Osteoblast (primary cell): ENCODE measurements at regions not wholly inside any gene's neighbourhood (a gene's known extent, or its start where the extent isn't known, plus 50 kb on each side); places are given as distances from the start of the nearest gene placed in this dataset.
"Not testable (repeated sequence)": the region's sequence is repeated elsewhere in the genome, so short reads cannot be mapped to it uniquely, and the experiment has no call there.

ENCODE experiments used
- DNase-seq: peaks from one replicate; pipeline ENCODE4 v3.0.0; 2011; ENCODE audit warnings: low spot score, mixed read lengths; ENCODE audit not compliant: insufficient read length; ENCODE audit errors: missing footprints
- H2AFZ ChIP-seq: 2 replicates; pipeline ENCODE4 v1.6.0; 2011; ENCODE audit warnings: mild to moderate bottlenecking, low read length
- H3K27ac ChIP-seq: 2 replicates; pipeline ENCODE4 v1.5.1; 2011; ENCODE audit warnings: mild to moderate bottlenecking, low read depth, low read length, moderate library complexity
- H3K27me3 ChIP-seq: 2 replicates; pipeline ENCODE4 v1.6.0; 2012; ENCODE audit warnings: mild to moderate bottlenecking, control low read depth, inconsistent platforms, low read length, moderate library complexity; ENCODE audit not compliant: insufficient read depth
- H3K36me3 ChIP-seq: 2 replicates; pipeline ENCODE4 v1.5.1; 2011; ENCODE audit warnings: mild to moderate bottlenecking, low read length, control low read depth, moderate library complexity; ENCODE audit not compliant: insufficient read depth
- H3K4me1 ChIP-seq: 2 replicates; pipeline ENCODE4 v1.5.1; 2011; ENCODE audit warnings: mild to moderate bottlenecking, low read length, control low read depth, moderate library complexity; ENCODE audit not compliant: insufficient read depth
- H3K4me2 ChIP-seq: 2 replicates; pipeline ENCODE4 v1.6.0; 2011; ENCODE audit warnings: mild to moderate bottlenecking, low read length; ENCODE audit not compliant: insufficient read depth
- H3K4me3 ChIP-seq: fragments of 200-600 bp; sonication (generic); 3 replicates; pipeline ENCODE4 v1.5.1; 2012; ENCODE audit warnings: mild to moderate bottlenecking, low read length, inconsistent platforms; ENCODE audit not compliant: insufficient read depth
- H3K79me2 ChIP-seq: 2 replicates; pipeline ENCODE4 v1.6.0; 2012; ENCODE audit warnings: mild to moderate bottlenecking, low read length, control low read depth, inconsistent platforms; ENCODE audit not compliant: insufficient read depth
- H3K9me3 ChIP-seq: 2 replicates; pipeline ENCODE4 v1.5.1; 2011; ENCODE audit warnings: low read depth, low read length, control low read depth
- H4K20me1 ChIP-seq: 2 replicates; pipeline ENCODE4 v1.6.0; 2012; ENCODE audit warnings: mild to moderate bottlenecking, low read length, control low read depth; ENCODE audit not compliant: insufficient read depth
- TF ChIP-seq, protein P1 (sequence below): IDR thresholded peaks from 2 replicates; pipeline ENCODE4 v1.5.1; 2011; ENCODE audit warnings: mild to moderate bottlenecking, low read depth, low read length, moderate library complexity; ENCODE audit errors: extremely low read depth

- TF ChIP-seq, protein P1, sequence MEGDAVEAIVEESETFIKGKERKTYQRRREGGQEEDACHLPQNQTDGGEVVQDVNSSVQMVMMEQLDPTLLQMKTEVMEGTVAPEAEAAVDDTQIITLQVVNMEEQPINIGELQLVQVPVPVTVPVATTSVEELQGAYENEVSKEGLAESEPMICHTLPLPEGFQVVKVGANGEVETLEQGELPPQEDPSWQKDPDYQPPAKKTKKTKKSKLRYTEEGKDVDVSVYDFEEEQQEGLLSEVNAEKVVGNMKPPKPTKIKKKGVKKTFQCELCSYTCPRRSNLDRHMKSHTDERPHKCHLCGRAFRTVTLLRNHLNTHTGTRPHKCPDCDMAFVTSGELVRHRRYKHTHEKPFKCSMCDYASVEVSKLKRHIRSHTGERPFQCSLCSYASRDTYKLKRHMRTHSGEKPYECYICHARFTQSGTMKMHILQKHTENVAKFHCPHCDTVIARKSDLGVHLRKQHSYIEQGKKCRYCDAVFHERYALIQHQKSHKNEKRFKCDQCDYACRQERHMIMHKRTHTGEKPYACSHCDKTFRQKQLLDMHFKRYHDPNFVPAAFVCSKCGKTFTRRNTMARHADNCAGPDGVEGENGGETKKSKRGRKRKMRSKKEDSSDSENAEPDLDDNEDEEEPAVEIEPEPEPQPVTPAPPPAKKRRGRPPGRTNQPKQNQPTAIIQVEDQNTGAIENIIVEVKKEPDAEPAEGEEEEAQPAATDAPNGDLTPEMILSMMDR: no peak
These were observed 136.3 kb upstream of the BASP1 start for GRCh38 chr5:17081142-17081541.

GRCh38 chr5:17083276-17083675 is 134.2 kb upstream of the BASP1 start:
- H3K27me3 ChIP-seq, H3K4me1 ChIP-seq, H3K4me2 ChIP-seq, H2AFZ ChIP-seq, H4K20me1 ChIP-seq, H3K9me3 ChIP-seq, H3K27ac ChIP-seq, DNase-seq, H3K4me3 ChIP-seq, H3K79me2 ChIP-seq, H3K36me3 ChIP-seq: not testable (repeated sequence)

More at GRCh38 chr5:17081142-17081541, 136.3 kb upstream of the BASP1 start:
- Histone ChIP-seq H3K27me3 (no peaks in the 10 kb centered on the region), H3K4me3 (no peak overlapping the region), H3K4me1 (no peaks in the 10 kb centered on the region), H3K27ac (no peak overlapping the region), H3K9me3 (no peaks in the 10 kb centered on the region), H2AFZ (no peak overlapping the region), H3K36me3 (no peaks in the 10 kb centered on the region), H3K4me2 (no peak overlapping the region), H3K79me2 (no peaks in the 10 kb centered on the region), H4K20me1 (no peaks in the 10 kb centered on the region)
- DNase-seq: no peak

DNA sequence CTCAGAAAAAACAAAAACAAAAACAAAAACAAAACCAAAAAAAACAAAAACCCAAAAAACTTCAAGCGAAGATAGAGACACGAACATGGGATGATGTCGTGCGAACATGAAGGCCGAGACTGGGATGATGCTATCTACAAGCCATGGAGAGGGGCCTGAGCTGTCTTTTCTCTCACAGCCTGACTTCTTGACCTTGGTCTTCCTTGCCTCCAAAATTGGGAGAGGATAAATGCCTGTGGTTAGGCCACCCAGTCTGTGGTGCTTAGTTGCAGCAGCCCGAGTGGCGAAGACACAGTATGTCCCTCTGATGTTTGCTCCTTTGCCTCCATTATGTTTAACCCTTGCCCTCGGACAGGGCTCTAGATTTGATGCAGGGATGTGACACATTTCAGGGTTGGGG is 130.4 kb upstream of the BASP1 start:
- Histone ChIP-seq H2AFZ (peak overlapping the region; percentile 35), H4K20me1 (no peaks in the 10 kb centered on the region), H3K27me3 (no peaks in the 10 kb centered on the region), H3K27ac (no peak overlapping the region), H3K79me2 (no peaks in the 10 kb centered on the region), H3K4me2 (no peak overlapping the region), H3K9me3 (no peaks in the 10 kb centered on the region), H3K4me1 (peaks cover 5% of the 10 kb centered on the region), H3K4me3 (no peak overlapping the region), H3K36me3 (no peaks in the 10 kb centered on the region)
- DNase-seq: no peak
- TF ChIP-seq, protein P1: no peak

DNA sequence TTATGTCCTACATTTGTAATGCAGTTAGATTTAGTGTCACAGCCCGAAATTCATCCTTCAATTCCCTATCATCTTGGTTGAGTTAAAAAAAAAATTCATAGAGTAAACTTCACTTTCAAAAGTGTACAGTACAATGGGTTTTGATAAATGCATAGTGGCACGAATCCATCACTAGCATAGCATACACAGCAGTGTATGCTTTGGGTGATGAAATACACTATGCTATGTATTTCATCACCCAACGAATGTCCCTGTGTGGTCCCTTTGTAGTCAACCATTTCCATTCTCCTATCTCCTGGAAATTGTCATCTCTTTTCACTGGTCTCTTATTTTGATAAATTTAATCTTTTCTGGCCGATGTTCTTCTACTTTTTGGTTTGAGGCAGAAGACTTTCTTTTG is 129.4 kb upstream of the BASP1 start:
- TF ChIP-seq, protein P1: no peak
- no peak for DNase-seq
- no peaks in the 10 kb centered on the region for H3K27me3 ChIP-seq

More for the DNA sequence above, 129.4 kb upstream of the BASP1 start:
- no peaks in the 10 kb centered on the region for H3K79me2 ChIP-seq
- H2AFZ ChIP-seq: no peak overlapping the region
- no peak overlapping the region for H3K4me2 ChIP-seq
- no peaks in the 10 kb centered on the region for H4K20me1 ChIP-seq
- H3K27ac ChIP-seq: no peak overlapping the region
- no peak overlapping the region for H3K4me3 ChIP-seq
- no peaks in the 10 kb centered on the region for H3K9me3 ChIP-seq
- peaks cover 5% of the 10 kb centered on the region for H3K4me1 ChIP-seq
- no peaks in the 10 kb centered on the region for H3K36me3 ChIP-seq
